ENCODE measurements at regions not wholly inside any gene's neighbourhood (a gene's known extent, or its start where the extent isn't known, plus 50 kb on each side); places are given as distances from the start of the nearest gene placed in this dataset.

- H2BK15ac ChIP-seq (ENCODE audit: low read length), result no peak overlapping the region
- H2AFZ ChIP-seq (ENCODE audit: low read length), result no peak overlapping the region
- no peaks in the 10 kb centered on the region for H3K36me3 ChIP-seq (ENCODE audit: control insufficient read depth in 2 of 4, insufficient read depth in 4 of 4, low read length in 3 of 4)
- no peaks in the 10 kb centered on the region for H3K79me2 ChIP-seq (ENCODE audit: control insufficient read depth in 1 of 2, insufficient read depth in 2 of 2, low read length in 2 of 2)
- no peak overlapping the region for H3K4ac ChIP-seq (replicated peaks; ENCODE audit: insufficient read length, low read depth, low read length)
- no peak overlapping the region for H3K23ac ChIP-seq (ENCODE audit: insufficient read length)
- no peaks in the 10 kb centered on the region for H3K79me1 ChIP-seq (ENCODE audit: low read depth, low read length)
- H3K27me3 ChIP-seq (replicated peaks in 1 of 4; ENCODE audit: control insufficient read depth in 3 of 4, extremely low read depth in 1 of 4, insufficient read depth in 3 of 4, low read length in 3 of 4), result no peaks in the 10 kb centered on the region
- H4K91ac ChIP-seq (replicated peaks; ENCODE audit: insufficient read length, low read length), result no peak overlapping the region
- H3K18ac ChIP-seq (ENCODE audit: extremely low read depth, low read length), result no peak overlapping the region
- H2BK5ac ChIP-seq (ENCODE audit: low read depth, low read length), result no peak overlapping the region
- H2BK120ac ChIP-seq (replicated peaks; ENCODE audit: low read depth, low read length), result no peak overlapping the region
- H3K27ac ChIP-seq (ENCODE audit: low read depth, low read length), result no peak overlapping the region
- no peak overlapping the region for H4K8ac ChIP-seq (ENCODE audit: extremely low read depth, insufficient read depth, low read length)
- no peak overlapping the region for H3K9ac ChIP-seq (replicated peaks in 1 of 4; ENCODE audit: extremely low read depth in 1 of 4, low read depth in 3 of 4, low read length in 3 of 4)
- no peak overlapping the region for H2BK20ac ChIP-seq (ENCODE audit: low read length)
- FAIRE-seq, result no peak
- H3K4me3 ChIP-seq (ENCODE audit: extremely low read depth in 1 of 4, insufficient read depth in 2 of 4, low read depth in 3 of 4, low read length in 4 of 4), result no peak overlapping the region
- H2AK5ac ChIP-seq (ENCODE audit: low read depth, low read length), result no peak overlapping the region
- ChIA-PET POLR2A (ENCODE audit: partially characterized antibody) (no interaction called here), CTCF (ENCODE audit: partially characterized antibody) (no interaction called here)
- H3K23me2 ChIP-seq (ENCODE audit: low read depth, low read length), result no peaks in the 10 kb centered on the region; the same call in 1 of the 2 replicates
- H3K9me3 ChIP-seq (ENCODE audit: insufficient read depth in 2 of 2, low read depth in 1 of 2, low read length in 1 of 2), result no peaks in the 10 kb centered on the region
- DNase-seq (ENCODE audit: low read depth in 1 of 2, low spot score in 2 of 2), result no peak
- no peaks in the 10 kb centered on the region for H3K4me1 ChIP-seq (replicated peaks in 1 of 4; ENCODE audit: control insufficient read depth in 3 of 4, insufficient read depth in 4 of 4, low read length in 3 of 4)
- no peak overlapping the region for H4K5ac ChIP-seq (ENCODE audit: insufficient read length, low read depth, low read length)
- H3K56ac ChIP-seq (replicated peaks; ENCODE audit: insufficient read length, low read depth, low read length), result no peak overlapping the region
- H3K14ac ChIP-seq (ENCODE audit: insufficient read length), result no peak overlapping the region
- H4K20me1 ChIP-seq (replicated peaks in 1 of 2; ENCODE audit: control insufficient read depth in 1 of 2, insufficient read depth in 2 of 2, low read length in 2 of 2), result no peaks in the 10 kb centered on the region
- H3K4me2 ChIP-seq (ENCODE audit: insufficient read depth in 1 of 2, low read depth in 2 of 2, low read length in 2 of 2), result no peak overlapping the region
- no peak for TF ChIP-seq GABPA (IDR thresholded peaks at IDR 0.05; ENCODE audit: borderline replicate concordance, insufficient read depth, low read length)
- TF ChIP-seq EGR1 (IDR thresholded peaks at IDR 0.05; ENCODE audit: borderline replicate concordance, low read depth, low read length), result no peak
- TF ChIP-seq KDM4A (IDR thresholded peaks at IDR 0.05; ENCODE audit: low read depth, low read length, severe bottlenecking), result no peak
- TF ChIP-seq E2F6 (IDR thresholded peaks at IDR 0.05), result no peak
- no peak for TF ChIP-seq ZNF274 (IDR thresholded peaks at IDR 0.05; ENCODE audit: borderline replicate concordance, extremely low read depth, low read length)
- no peak for TF ChIP-seq HDAC6 (IDR thresholded peaks at IDR 0.05; ENCODE audit: low read depth, low read length)
- no peak for TF ChIP-seq MAFK (IDR thresholded peaks at IDR 0.05; ENCODE audit: low read depth, low read length)
- TF ChIP-seq JUN (IDR thresholded peaks at IDR 0.05; ENCODE audit: low read depth, low read length), result no peak
- TF ChIP-seq KDM5A (IDR thresholded peaks at IDR 0.05; ENCODE audit: low read length), result no peak
- TF ChIP-seq NANOG (IDR thresholded peaks at IDR 0.05; ENCODE audit: insufficient read depth, low read depth, low read length, poor library complexity, severe bottlenecking), result no peak
- no peak for TF ChIP-seq TBP (IDR thresholded peaks at IDR 0.05; ENCODE audit: low read depth, low read length)
- no peak for TF ChIP-seq BACH1 (IDR thresholded peaks at IDR 0.05; ENCODE audit: low read length)
- no peak for TF ChIP-seq ATF3 (IDR thresholded peaks at IDR 0.05; ENCODE audit: insufficient read depth, low read depth, low read length)
- no peak for TF ChIP-seq GTF2F1 (IDR thresholded peaks at IDR 0.05; ENCODE audit: borderline replicate concordance, low read depth, low read length)
- H2BK12ac ChIP-seq (ENCODE audit: low read depth, low read length), result no peak overlapping the region
- 91% methylated on average over 3 of the region's 3 CpGs; no CpG with 5 or more reads in 1 of the 2 experiments for WGBS, 2 experiments (ENCODE audit: extremely low coverage in 1 of 2, insufficient coverage in 1 of 2, insufficient read length in 1 of 2, insufficient replicate concordance in 2 of 2, low coverage in 1 of 2, low lambda C conversion rate in 2 of 2, missing lambda C conversion rate in 1 of 2)
These were observed 1380.6 kb downstream of the DSC3 start for GRCh38 chr18:29661924-29662323.
